NCI-H774 (cell line): ENCODE measurements at regions not wholly inside any gene's neighbourhood (a gene's known extent, or its start where the extent isn't known, plus 50 kb on each side); places are given as distances from the start of the nearest gene placed in this dataset.
"Not testable (repeated sequence)": the region's sequence is repeated elsewhere in the genome, so short reads cannot be mapped to it uniquely, and the experiment has no call there.

Source experiments
- DNase-seq: peaks from one replicate; lab custom pipeline; 2025; lab: John Stamatoyannopoulos, UW

DNA sequence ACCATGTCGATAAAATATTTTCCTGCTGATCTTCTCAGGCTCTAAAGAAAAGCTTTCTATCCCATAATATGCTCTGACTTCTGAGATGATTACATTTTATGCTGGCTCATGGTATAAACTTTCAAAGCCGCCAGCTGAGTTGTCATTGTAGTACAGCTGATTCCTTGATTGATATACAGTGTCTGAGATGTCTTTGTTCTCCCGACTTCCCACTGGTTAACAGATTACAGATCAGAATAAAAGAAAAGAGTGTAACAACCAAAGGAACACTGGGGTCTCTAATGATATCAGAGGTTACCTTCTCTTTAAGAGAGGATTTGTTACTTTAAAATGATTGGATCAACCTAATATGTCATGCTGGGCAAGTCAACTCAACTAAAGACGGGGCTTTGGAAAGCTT is 485.4 kb upstream of the LRRC7 start:
- DNase-seq, result no peak

DNA sequence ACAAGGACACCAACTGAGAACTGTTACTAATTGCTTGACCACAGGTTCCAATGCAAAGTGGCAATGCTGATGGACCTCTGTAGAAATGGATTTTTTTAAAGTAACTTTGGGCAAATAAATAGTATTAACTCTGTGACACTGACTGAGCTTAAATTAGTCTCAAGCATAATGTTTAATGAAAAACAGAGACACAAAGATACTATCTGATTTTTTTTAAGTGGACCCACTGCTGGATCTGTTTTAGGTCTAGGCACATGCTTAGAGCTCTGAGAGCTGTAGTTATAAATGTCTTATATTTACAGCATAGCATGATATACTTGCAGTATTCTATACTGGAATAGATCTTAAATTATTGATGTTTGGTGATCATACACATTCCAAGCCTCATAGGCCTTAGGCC is 481.6 kb upstream of the LRRC7 start:
- DNase-seq, result no peak

DNA sequence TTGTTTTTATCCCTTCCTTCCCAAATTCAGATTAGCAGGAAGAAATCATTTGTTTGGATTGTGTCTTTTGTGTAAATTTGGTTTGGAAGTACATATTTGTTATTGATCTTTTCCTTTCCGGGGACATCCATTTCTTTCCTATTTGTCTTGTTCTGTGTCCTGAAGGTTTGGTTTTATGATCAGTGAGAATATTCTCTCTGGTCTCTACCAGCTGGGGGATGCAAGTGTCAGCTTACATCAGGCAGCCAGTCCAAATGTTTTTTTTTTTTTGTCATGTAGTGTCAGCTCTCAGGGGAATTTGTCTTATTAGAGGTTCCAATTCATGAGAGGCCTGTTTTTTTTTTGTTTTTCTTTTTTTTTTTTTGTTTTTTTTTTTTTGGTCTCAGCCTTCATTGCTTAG is 479.2 kb upstream of the LRRC7 start:
- no peak for DNase-seq

GRCh38 chr1:69090170-69090569 is 477.6 kb upstream of the LRRC7 start:
- no peak for DNase-seq

DNA sequence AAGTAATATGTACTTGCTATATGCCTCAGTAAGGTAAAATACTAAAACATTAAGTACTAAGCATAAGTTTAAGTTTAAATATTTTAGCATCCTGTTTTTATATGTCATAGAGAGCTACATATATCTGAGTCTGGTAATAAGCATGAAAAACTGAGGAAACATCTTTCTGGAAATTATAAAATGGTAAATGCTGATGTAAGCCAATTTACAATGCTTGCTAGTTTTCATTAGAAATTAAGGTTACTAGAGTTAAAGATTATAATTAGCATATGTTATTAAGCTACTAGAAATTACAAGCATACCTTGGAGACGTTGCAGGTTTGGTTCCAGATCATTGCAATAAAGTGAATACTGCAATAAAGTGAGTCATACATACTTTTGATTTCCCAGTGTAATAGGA is 477.0 kb upstream of the LRRC7 start:
- DNase-seq, result no peak

- not testable (repeated sequence) for DNase-seq
Measured at GRCh38 chr1:69102058-69102457, 465.7 kb upstream of the LRRC7 start.

GRCh38 chr1:69103213-69103612 is 464.5 kb upstream of the LRRC7 start:
- DNase-seq, result no peak

DNA sequence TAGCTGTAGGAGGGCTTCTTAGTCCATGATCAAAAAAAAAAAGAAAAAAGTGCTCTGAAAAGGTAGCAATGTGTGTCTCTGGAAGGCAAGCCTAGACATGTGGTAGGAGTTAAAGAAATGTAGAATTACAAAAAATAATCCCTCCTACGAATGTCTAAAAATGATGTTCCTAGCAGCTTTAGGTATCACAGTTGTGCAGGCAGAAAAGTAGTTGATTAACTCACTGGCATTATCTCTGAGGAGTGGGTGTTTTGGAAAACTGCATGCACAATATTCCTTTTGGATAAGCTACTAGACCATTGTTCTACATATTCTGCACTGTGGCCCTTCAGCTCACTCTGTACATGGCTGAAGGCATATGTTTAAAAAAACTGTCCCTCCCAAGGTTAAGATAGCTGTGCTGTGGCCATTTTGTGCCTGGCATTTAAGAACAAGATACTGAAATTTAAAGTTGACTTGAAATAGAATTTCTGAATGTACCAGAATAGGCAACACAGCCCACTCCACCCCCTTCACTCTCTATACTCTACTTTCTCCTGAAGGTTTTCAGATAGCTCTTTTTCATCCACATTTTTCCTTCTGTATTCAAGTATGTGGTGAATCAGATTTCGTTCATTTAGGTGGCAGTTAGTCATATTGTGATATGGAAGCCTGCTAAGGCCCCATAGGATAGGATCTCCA is 463.9 kb upstream of the LRRC7 start:
- DNase-seq, result no peak

- DNase-seq, result no peak
Measured at GRCh38 chr1:69104894-69105293, 462.8 kb upstream of the LRRC7 start.

GRCh38 chr1:69109277-69109676 is 458.4 kb upstream of the LRRC7 start:
- DNase-seq, result no peak

- no peak for DNase-seq
Measured at GRCh38 chr1:69110851-69111250, 456.9 kb upstream of the LRRC7 start.

- not testable (repeated sequence) for DNase-seq
Measured at GRCh38 chr1:69120126-69120741, 447.5 kb upstream of the LRRC7 start.

GRCh38 chr1:69120817-69121216 is 446.9 kb upstream of the LRRC7 start:
- DNase-seq, result no peak

GRCh38 chr1:69121723-69122122 is 446.0 kb upstream of the LRRC7 start:
- no peak for DNase-seq

DNA sequence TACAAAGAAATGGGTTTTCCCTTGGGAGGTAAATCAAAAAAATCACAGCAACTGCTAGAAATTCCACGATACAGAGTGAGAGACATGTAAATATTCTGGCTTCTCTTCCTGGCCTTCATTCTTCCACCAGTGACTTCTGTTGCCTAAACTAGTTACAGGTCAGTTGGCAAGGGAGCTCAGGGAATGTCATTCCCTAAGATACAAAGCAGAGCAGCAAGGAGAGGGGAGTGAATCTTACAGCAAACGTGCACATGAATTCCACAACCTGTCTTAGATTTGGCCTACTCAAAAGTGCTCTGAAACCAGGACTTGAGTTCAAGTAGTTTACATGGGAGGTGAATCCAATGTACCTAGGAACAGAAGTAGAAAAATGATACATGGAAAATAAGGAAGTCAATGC is 445.3 kb upstream of the LRRC7 start:
- no peak for DNase-seq

- DNase-seq, result no peak
Measured at GRCh38 chr1:69123486-69123885, 444.2 kb upstream of the LRRC7 start.

- no peak for DNase-seq
Measured at GRCh38 chr1:69126796-69127195, 440.9 kb upstream of the LRRC7 start.

DNA sequence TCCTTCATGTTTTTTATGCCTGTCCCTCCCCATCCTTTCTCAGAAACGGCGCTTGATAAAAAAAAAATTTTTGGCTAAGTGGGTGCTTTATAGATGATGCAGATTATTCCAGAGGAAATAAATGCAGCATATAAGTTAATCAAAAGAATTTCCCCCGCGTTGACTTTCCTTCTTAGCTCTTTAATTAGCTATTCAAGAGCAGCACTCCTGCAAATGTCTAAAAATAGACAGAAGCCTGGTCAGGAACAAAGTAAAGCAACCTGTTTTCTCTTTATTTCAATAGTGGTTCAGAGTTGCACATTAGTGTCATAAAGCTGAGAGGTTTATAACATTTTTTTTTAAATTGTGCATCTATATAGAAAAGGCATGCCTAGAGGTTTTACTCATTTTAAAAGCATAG is 439.5 kb upstream of the LRRC7 start:
- no peak for DNase-seq

GRCh38 chr1:69129538-69129937 is 438.2 kb upstream of the LRRC7 start:
- no peak for DNase-seq

DNA sequence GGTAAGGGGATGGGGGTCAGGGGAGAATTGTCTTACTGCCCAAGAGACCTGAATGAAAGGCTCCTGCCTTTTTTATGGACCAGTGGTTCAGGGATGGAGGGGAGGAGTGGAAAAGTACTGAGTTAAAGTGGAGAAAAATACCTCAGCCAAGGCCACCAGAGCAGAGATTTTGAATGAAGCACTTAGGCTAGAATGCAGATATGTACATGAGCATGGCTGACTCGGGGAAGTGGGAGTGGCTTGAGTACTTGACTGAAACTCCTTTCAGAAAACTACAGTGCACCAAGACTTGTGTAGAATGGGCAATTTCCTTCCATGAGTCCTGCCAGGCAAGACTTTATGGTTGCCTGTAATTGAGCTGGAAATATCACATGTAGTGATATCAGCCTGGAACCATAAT is 429.6 kb upstream of the LRRC7 start:
- DNase-seq, result no peak

DNA sequence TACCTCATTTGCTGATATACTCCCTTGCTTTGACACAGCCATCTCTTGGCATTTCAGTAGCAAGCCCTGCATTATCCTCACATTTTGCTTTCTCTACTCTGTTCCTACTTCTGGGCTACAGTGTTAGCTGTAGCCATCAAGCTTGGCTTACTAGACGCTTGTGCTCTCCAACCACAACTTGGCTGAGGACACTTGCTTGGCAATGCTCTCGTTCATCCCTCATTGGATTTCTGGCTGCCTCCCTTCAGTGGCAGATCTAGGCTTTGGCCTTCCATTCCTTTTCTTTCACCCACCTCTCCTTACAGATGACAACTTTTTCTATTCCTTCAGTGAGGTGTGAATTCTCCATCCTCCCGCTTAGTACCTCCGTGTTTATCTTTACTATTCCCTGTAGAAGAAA is 428.7 kb upstream of the LRRC7 start:
- DNase-seq, result no peak

- DNase-seq, result no peak
Measured at GRCh38 chr1:69146303-69146702, 421.4 kb upstream of the LRRC7 start.

DNA sequence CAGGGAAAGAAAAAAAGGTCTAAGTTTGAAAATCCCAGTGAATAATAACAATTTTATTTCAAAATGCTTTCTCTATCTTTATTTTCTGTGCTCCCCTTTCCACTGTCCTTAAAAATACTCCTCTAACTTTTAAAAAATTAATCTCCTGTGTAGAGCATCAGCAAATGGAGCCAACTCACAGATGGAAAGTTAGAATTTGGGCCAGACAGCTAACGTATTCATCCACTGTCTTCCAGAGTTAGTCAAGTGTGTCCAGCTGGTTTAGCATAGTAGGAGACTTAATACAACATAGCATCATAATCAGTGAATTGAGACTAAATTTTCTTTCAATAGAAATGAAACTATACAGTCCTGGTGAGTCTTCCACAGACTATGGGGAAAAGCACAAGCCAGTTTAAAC is 419.0 kb upstream of the LRRC7 start:
- DNase-seq, result no peak
